Activated CD4-positive, alpha-beta memory T cell treated with anti-CD3 and anti-CD28 coated beads for 36 hours (primary cell): ENCODE measurements at regions not wholly inside any gene's neighbourhood (a gene's known extent, or its start where the extent isn't known, plus 50 kb on each side); places are given as distances from the start of the nearest gene placed in this dataset.

Experiments used
- CTCF ChIA-PET: fragments of 350-600 bp; sonication (Branson Sonifier 250); formaldehyde crosslinking; loops from one replicate; lab custom pipeline; 2021; ENCODE audit warnings: antibody characterized with exemption, inconsistent platforms; lab: Charles Lee
- POLR2A ChIA-PET: fragments of 350-600 bp; sonication (Branson Sonifier 250); formaldehyde crosslinking; loops from one replicate; lab custom pipeline; 2021; ENCODE audit warnings: antibody characterized with exemption; lab: Charles Lee
- DNase-seq: peaks from one replicate; pipeline ENCODE4 v3.0.0-alpha.2; 2020
- H3K27ac Mint-ChIP-seq: one replicate; pipeline ENCODE4 v1.8.0; 2021; ENCODE audit warnings: mixed read lengths
- H3K27me3 Mint-ChIP-seq: one replicate; pipeline ENCODE4 v1.8.0; 2021; ENCODE audit warnings: mixed read lengths
- H3K36me3 Mint-ChIP-seq: one replicate; pipeline ENCODE4 v1.8.0; 2021; ENCODE audit warnings: mixed read lengths
- H3K4me1 Mint-ChIP-seq: one replicate; pipeline ENCODE4 v1.8.0; 2021; ENCODE audit warnings: low read depth, mixed read lengths
- H3K4me3 Mint-ChIP-seq: one replicate; pipeline ENCODE4 v1.8.0; 2021; ENCODE audit warnings: mild to moderate bottlenecking, mixed read lengths
- H3K9me3 Mint-ChIP-seq: one replicate; pipeline ENCODE4 v1.8.0; 2021; ENCODE audit warnings: mixed read lengths
- intact Hi-C: fragments of 100-400 bp; cut with micrococcal nuclease; formaldehyde crosslinking; loops from one replicate; pipeline ENCODE4 v1.15.1; 2023

GRCh38 chr20:6213311-6213710 lies 90.5 kb upstream of the FERMT1 start:
- H3K9me3 Mint-ChIP-seq, result no peaks in the 10 kb centered on the region
- H3K27ac Mint-ChIP-seq, result no peak overlapping the region
- intact Hi-C loops, result no loop called here
- H3K4me1 Mint-ChIP-seq, result no peaks in the 10 kb centered on the region
- no peaks in the 10 kb centered on the region for H3K36me3 Mint-ChIP-seq
- ChIA-PET CTCF (no interaction called here), POLR2A (no interaction called here)
- H3K4me3 Mint-ChIP-seq, result no peak overlapping the region
- no peaks in the 10 kb centered on the region for H3K27me3 Mint-ChIP-seq
- no peak for DNase-seq

GRCh38 chr20:6212903-6213302 lies 90.1 kb upstream of the FERMT1 start:
- POLR2A ChIA-PET, result no interaction called here
- no peaks in the 10 kb centered on the region for H3K36me3 Mint-ChIP-seq
- H3K4me1 Mint-ChIP-seq, result no peaks in the 10 kb centered on the region
- peaks cover 3% of the 10 kb centered on the region for H3K9me3 Mint-ChIP-seq
- H3K4me3 Mint-ChIP-seq, result no peak overlapping the region
- intact Hi-C loops, result no loop called here
- H3K27ac Mint-ChIP-seq, result no peak overlapping the region
- DNase-seq, result no peak
- H3K27me3 Mint-ChIP-seq, result no peaks in the 10 kb centered on the region
- CTCF ChIA-PET, result no interaction called here

- DNase-seq, result no peak
- Mint-ChIP-seq H3K27ac (no peak overlapping the region), H3K4me1 (no peaks in the 10 kb centered on the region), H3K36me3 (no peaks in the 10 kb centered on the region), H3K4me3 (no peak overlapping the region), H3K9me3 (peaks cover 10% of the 10 kb centered on the region), H3K27me3 (no peaks in the 10 kb centered on the region)
- POLR2A ChIA-PET, result no interaction called here
- intact Hi-C loops, result no loop called here
- CTCF ChIA-PET, result no interaction called here
These were observed 86.3 kb upstream of the FERMT1 start for GRCh38 chr20:6209093-6209492.

- ChIA-PET POLR2A (no interaction called here), CTCF (no interaction called here)
- Mint-ChIP-seq H3K4me1 (no peaks in the 10 kb centered on the region), H3K27me3 (no peaks in the 10 kb centered on the region), H3K9me3 (no peaks in the 10 kb centered on the region), H3K4me3 (no peak overlapping the region), H3K36me3 (no peaks in the 10 kb centered on the region), H3K27ac (no peak overlapping the region)
- DNase-seq, result no peak
- intact Hi-C loops, result no loop called here
These were observed 77.3 kb upstream of the FERMT1 start for GRCh38 chr20:6200092-6200491.

- ChIA-PET POLR2A (no interaction called here), CTCF (no interaction called here)
- intact Hi-C loops, result no loop called here
- Mint-ChIP-seq H3K36me3 (no peaks in the 10 kb centered on the region), H3K4me1 (no peaks in the 10 kb centered on the region), H3K9me3 (no peaks in the 10 kb centered on the region), H3K4me3 (no peak overlapping the region), H3K27ac (no peak overlapping the region), H3K27me3 (peaks cover 3% of the 10 kb centered on the region)
- no peak for DNase-seq
These were observed 62.4 kb upstream of the FERMT1 start for GRCh38 chr20:6185268-6185667.

- no peak for DNase-seq
- H3K27ac Mint-ChIP-seq, result no peak overlapping the region
- H3K4me3 Mint-ChIP-seq, result no peak overlapping the region
- ChIA-PET CTCF (no interaction called here), POLR2A (no interaction called here)
- H3K9me3 Mint-ChIP-seq, result no peaks in the 10 kb centered on the region
- intact Hi-C loops, result no loop called here
- no peaks in the 10 kb centered on the region for H3K4me1 Mint-ChIP-seq
- H3K36me3 Mint-ChIP-seq, result no peaks in the 10 kb centered on the region
- H3K27me3 Mint-ChIP-seq, result peaks cover 3% of the 10 kb centered on the region
These were observed 61.3 kb upstream of the FERMT1 start for GRCh38 chr20:6184086-6184485.

- no peak overlapping the region for H3K27ac Mint-ChIP-seq
- no peaks in the 10 kb centered on the region for H3K36me3 Mint-ChIP-seq
- CTCF ChIA-PET, result no interaction called here
- H3K4me3 Mint-ChIP-seq, result no peak overlapping the region
- no peaks in the 10 kb centered on the region for H3K9me3 Mint-ChIP-seq
- H3K4me1 Mint-ChIP-seq, result no peaks in the 10 kb centered on the region
- H3K27me3 Mint-ChIP-seq, result no peaks in the 10 kb centered on the region
- intact Hi-C loops, result no loop called here
- no peak for DNase-seq
- POLR2A ChIA-PET, result no interaction called here
These were observed 57.7 kb upstream of the FERMT1 start for GRCh38 chr20:6180531-6180930.

GRCh38 chr20:6178537-6178936 lies 55.7 kb upstream of the FERMT1 start:
- Mint-ChIP-seq H3K36me3 (no peaks in the 10 kb centered on the region), H3K4me3 (no peak overlapping the region), H3K9me3 (no peaks in the 10 kb centered on the region), H3K27me3 (peaks cover 3% of the 10 kb centered on the region), H3K27ac (no peak overlapping the region), H3K4me1 (no peaks in the 10 kb centered on the region)
- ChIA-PET POLR2A (no interaction called here), CTCF (no interaction called here)
- intact Hi-C loops, result no loop called here
- no peak for DNase-seq

- Mint-ChIP-seq H3K27me3 (peaks cover 3% of the 10 kb centered on the region), H3K27ac (no peak overlapping the region), H3K4me1 (no peaks in the 10 kb centered on the region), H3K9me3 (peaks cover 5% of the 10 kb centered on the region), H3K36me3 (no peaks in the 10 kb centered on the region), H3K4me3 (no peak overlapping the region)
- intact Hi-C loops, result no loop called here
- POLR2A ChIA-PET, result no interaction called here
- CTCF ChIA-PET, result no interaction called here
- DNase-seq, result no peak
These were observed 50.7 kb upstream of the FERMT1 start for GRCh38 chr20:6173481-6173880.
